ENCODE measurements at regions not wholly inside any gene's neighbourhood (a gene's known extent, or its start where the extent isn't known, plus 50 kb on each side); places are given as distances from the start of the nearest gene placed in this dataset.

- no peak for DNase-seq (ENCODE audit: low spot score)
Measured at GRCh38 chr2:207236156-207236935, 70.6 kb upstream of the KLF7 start.

GRCh38 chr2:207238831-207239701 is 73.3 kb upstream of the KLF7 start:
- no peak for DNase-seq (ENCODE audit: low spot score)

DNA sequence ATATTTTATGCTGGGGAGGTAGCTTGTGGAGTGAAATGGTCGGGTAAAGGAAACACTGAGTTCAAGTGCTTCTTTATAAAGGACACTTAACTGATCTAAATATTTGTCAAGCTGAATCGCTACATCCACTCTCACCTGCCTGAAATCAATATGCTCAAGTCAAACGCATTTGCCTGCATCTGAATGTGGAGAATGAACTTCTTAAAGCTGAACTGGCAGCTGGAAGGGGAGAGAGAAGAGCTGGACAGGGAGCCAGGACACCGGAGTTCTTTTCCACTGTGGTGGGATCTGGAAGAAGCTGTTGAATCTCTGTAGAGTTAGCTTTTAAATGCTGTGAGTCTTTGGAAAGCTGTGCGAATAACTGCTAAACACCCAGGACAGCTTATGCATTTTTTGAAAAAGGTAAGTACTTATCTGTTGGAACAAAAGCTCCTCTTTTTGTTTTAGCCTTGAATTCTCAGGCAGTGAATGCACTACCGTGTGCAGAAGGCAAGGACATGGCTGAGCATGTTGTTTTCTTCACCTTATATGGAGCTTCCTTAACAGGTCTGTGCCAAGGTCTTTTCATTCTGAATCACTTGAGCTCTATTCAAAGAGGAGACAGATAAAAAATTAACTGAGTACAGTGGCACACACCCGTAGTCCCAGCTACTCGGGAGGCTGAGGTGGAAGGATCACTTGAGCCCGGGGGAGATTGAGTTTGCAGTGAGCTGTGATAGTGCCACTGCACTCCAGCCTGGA is 74.2 kb upstream of the KLF7 start:
- no peak for DNase-seq (ENCODE audit: low spot score)

GRCh38 chr2:207240649-207241048 is 74.9 kb upstream of the KLF7 start:
- DNase-seq (ENCODE audit: low spot score) = no peak

GRCh38 chr2:207241198-207241597 is 75.5 kb upstream of the KLF7 start:
- DNase-seq (ENCODE audit: low spot score) = no peak

DNA sequence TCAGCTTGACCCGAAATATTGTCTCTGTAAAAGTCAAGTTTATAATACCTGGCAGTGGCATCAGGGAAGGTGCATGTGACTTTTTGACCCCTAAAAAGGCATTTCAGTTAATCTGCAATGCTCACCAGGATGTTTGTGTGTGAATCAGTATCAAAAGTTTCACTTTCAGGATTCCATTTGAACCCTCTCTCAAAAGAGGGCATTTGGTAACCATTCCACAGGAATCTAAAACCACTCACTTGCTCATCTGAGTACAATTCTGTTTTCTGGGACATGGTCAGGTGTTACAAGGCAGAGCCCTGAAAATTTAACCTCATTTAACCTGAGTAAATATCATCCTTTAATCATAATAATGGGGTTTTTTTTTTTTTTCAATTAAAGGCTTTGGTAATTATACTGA is 77.9 kb upstream of the KLF7 start:
- no peak for DNase-seq (ENCODE audit: low spot score)

- DNase-seq (ENCODE audit: low spot score) = no peak
Measured at GRCh38 chr2:207244971-207245925, 79.5 kb upstream of the KLF7 start.

- DNase-seq (ENCODE audit: low spot score) = no peak
Measured at GRCh38 chr2:207248702-207249377, 83.1 kb upstream of the KLF7 start.

- no peak for DNase-seq (ENCODE audit: low spot score)
Measured at GRCh38 chr2:207251022-207251421, 85.3 kb upstream of the KLF7 start.

DNA sequence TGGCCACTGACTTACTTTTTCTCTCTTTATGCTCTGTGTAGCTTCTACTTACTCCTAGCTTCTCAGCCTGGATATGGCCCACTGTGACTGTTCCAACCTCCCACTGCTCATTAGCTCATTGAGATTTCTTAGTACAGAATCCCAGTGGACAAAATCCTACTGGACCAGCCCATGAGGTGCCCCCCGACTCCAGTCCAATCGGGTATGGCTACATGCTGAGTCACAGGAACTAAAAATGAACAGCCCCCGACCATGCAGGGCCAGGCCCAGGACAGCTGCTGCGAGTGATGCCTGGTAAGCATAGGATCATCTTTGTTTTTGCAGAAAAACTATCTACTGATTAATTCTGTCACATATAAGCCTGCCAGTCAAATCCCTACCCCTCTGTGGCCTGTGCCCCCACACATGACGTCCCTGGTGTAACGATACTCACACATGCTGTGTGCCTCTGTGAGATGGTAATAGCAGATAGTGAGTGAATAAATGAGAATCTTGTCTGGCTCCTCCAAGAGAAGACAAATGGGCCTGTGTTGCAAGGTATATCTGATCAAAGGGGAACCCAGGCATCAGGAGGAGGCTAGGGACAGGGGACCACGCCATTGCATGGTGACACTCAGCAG is 85.9 kb upstream of the KLF7 start:
- no peak for DNase-seq (ENCODE audit: low spot score)

GRCh38 chr2:207252416-207252815 is 86.7 kb upstream of the KLF7 start:
- no peak for DNase-seq (ENCODE audit: low spot score)

GRCh38 chr2:207252979-207253645 is 87.4 kb upstream of the KLF7 start:
- no peak for DNase-seq (ENCODE audit: low spot score)

GRCh38 chr2:207253666-207254345 is 88.1 kb upstream of the KLF7 start:
- no peak for DNase-seq (ENCODE audit: low spot score)

GRCh38 chr2:207254591-207255464 is 89.1 kb upstream of the KLF7 start:
- DNase-seq (ENCODE audit: low spot score) = no peak

DNA sequence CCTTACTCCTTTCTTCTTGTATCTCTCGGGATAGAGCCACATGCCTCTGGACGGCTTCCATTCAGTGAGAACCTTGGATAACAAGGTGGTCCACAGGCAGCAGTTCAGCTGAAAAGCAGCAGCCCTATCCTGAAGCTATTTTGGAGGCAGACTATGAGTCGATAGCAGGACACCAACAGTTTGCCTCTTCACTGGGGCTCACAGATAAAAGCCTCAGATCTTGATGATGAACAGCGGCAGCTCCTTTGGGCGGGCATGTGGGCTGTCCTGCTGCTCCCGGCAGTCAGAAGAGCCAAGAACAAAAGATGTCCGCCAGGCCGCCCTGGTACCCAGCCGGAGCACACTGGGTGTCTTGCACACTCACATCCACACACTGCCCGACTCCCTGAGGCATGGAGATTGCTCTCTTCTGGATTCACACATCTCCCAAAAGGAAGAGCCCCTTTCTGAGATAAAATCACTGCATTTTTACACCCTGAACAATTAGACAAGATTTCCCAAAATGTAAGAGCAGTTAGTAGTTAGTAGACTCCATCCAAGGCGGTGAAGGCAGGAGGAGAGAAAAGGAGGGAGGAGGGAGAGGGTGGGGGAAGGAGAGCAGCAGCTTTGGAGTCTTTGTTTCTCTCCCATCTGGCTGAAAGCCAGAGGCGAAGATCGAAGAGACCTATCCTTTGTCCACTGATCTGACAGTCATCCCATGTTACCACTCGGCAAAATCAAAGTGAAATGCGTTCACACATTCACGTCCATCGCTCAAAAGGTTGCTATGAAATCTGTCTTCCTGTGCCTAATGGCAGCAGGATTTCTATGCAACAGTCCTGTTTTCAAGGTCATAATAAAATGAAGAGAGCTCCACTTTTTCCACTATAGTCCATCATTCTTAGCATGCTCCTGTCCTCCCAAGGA is 90.1 kb upstream of the KLF7 start:
- no peak for DNase-seq (ENCODE audit: low spot score)

- no peak for DNase-seq (ENCODE audit: low spot score)
Measured at GRCh38 chr2:207256476-207257207, 90.9 kb upstream of the KLF7 start.
